HepG2 (cell line): ENCODE measurements at regions not wholly inside any gene's neighbourhood (a gene's known extent, or its start where the extent isn't known, plus 50 kb on each side); places are given as distances from the start of the nearest gene placed in this dataset.

Source experiments
- ATAC-seq: fragments of 200-7000 bp; cut with Tn5 transposase; 3 replicates; pipeline ENCODE4 v1.9.1; 2020; ENCODE audit warnings: mild to moderate bottlenecking, moderate library complexity
- BruUV-seq: library from RNA; stranded (reverse); fragments of 400-500 nt; replicated peaks from 2 replicates; lab custom pipeline; 2021; lab: Mats Ljungman, UMichigan
- CTCF ChIA-PET: fragments of 300-600 bp; formaldehyde crosslinking; extraction: SDS; loops from one replicate; lab custom pipeline; 2021; ENCODE audit warnings: low total read pairs, inconsistent platforms, low intra/inter-chr PET ratio; lab: Yijun Ruan, JAX
- POLR2A ChIA-PET: fragments of 350-600 bp; sonication (Branson Sonifier 250); formaldehyde crosslinking; loops from one replicate; lab custom pipeline; 2020; ENCODE audit warnings: antibody characterized with exemption, inconsistent platforms; lab: Yijun Ruan, JAX
- DNase-seq: peaks from one replicate; pipeline ENCODE4 v3.0.0-alpha.2; 2015; ENCODE audit warnings: low spot score
- FAIRE-seq: peaks from 3 replicates; lab custom pipeline; 2011; peaks lifted over from hg19 to GRCh38; lab: Jason Lieb, UNC
- H2AFZ ChIP-seq: one replicate; pipeline ENCODE4 v1.6.1; 2011; ENCODE audit warnings: low read length, inconsistent platforms
- H3K27ac ChIP-seq: fragments of 300-600 bp; 3 replicates; pipeline ENCODE4 v1.8.0; 2011; ENCODE audit warnings: mixed run types, mild to moderate bottlenecking, mixed read lengths, low read length, inconsistent platforms; ENCODE audit not compliant: insufficient read depth; ENCODE audit errors: extremely low read length
- H3K27me3 ChIP-seq, 2 experiments: fragments of 200-600 bp in 1 of 2; 2 replicates in 1 of 2; 3 replicates in 1 of 2; pipeline versions ENCODE4 v1.6.0 to v1.8.0; 2011; ENCODE audit warnings: low read length in 2 of 2, mild to moderate bottlenecking in 2 of 2, moderate library complexity in 2 of 2, inconsistent platforms in 1 of 2; ENCODE audit not compliant: insufficient read depth in 2 of 2, control insufficient read depth in 1 of 2
- H3K36me3 ChIP-seq, 2 experiments: fragments of 200-600 bp in 1 of 2; replicated peaks in 1 of 2; 2 replicates in 1 of 2; 3 replicates in 1 of 2; pipeline versions ENCODE4 v1.5.1 to v1.8.0; 2011; ENCODE audit warnings: low read length in 2 of 2, inconsistent platforms in 1 of 2; ENCODE audit not compliant: insufficient read depth in 2 of 2, control insufficient read depth in 1 of 2
- H3K4me1 ChIP-seq: 2 replicates; pipeline ENCODE4 v1.5.1; 2012; ENCODE audit warnings: low read length, inconsistent platforms; ENCODE audit not compliant: insufficient read depth
- H3K4me2 ChIP-seq: 2 replicates; pipeline ENCODE4 v1.6.0; 2011; ENCODE audit warnings: low read depth, low read length, inconsistent platforms
- H3K4me3 ChIP-seq, 3 experiments: fragments of 200-600 bp in 1 of 3; sonication (generic), shearing (Covaris generic) in 1 of 3; replicated peaks in 1 of 3; 2 replicates each; pipeline ENCODE4 v1.5.1; 2011 to 2016; ENCODE audit warnings: low read length in 3 of 3, inconsistent platforms in 2 of 3, low read depth in 2 of 3, mild to moderate bottlenecking in 2 of 3, control low read depth in 1 of 3, mixed read lengths in 1 of 3; ENCODE audit not compliant: insufficient read depth in 1 of 3
- H3K79me2 ChIP-seq: one replicate; pipeline ENCODE4 v1.6.1; 2011; ENCODE audit warnings: low read length, inconsistent platforms; ENCODE audit not compliant: insufficient read depth
- H3K9ac ChIP-seq: 2 replicates; pipeline ENCODE4 v1.6.0; 2011; ENCODE audit warnings: mild to moderate bottlenecking, low read depth, low read length, inconsistent platforms; ENCODE audit not compliant: insufficient read depth
- H3K9me3 ChIP-seq: 2 replicates; pipeline ENCODE4 v1.5.1; 2012; ENCODE audit warnings: mild to moderate bottlenecking, low read length
- H4K20me1 ChIP-seq: 2 replicates; pipeline ENCODE4 v1.6.0; 2011; ENCODE audit warnings: inconsistent platforms, mild to moderate bottlenecking, low read length, moderate library complexity; ENCODE audit not compliant: insufficient read depth
- FIP1L1 ChIP-seq: fragments of 200-400 bp; formaldehyde crosslinking; IDR thresholded peaks from 2 replicates; pipeline ENCODE4 v1.6.1; 2018; ENCODE audit warnings: low read depth, mild to moderate bottlenecking, low read length, moderate library complexity, borderline replicate concordance; ENCODE audit not compliant: insufficient read depth
- HOXA7 ChIP-seq: sonication (generic); formaldehyde crosslinking; IDR thresholded peaks from 2 replicates; pipeline ENCODE4 v1.8.1; 2022; ENCODE audit warnings: mild to moderate bottlenecking, missing genetic modification reagents, moderate library complexity
- KDM5A ChIP-seq: fragments of 200-600 bp; sonication (generic); IDR thresholded peaks from 2 replicates; pipeline ENCODE4 v1.7.0; 2018; ENCODE audit warnings: antibody characterized with exemption, mild to moderate bottlenecking, low read length, borderline replicate concordance
- KMT2B ChIP-seq: IDR thresholded peaks from 2 replicates; pipeline ENCODE4 v1.6.1; 2016; ENCODE audit warnings: missing genetic modification reagents, missing compliant biosample characterization
- MATR3 ChIP-seq: sonication (generic); formaldehyde crosslinking; IDR thresholded peaks from 2 replicates; pipeline ENCODE4 v1.4.0; 2020; ENCODE audit warnings: missing genetic modification reagents
- MIER2 ChIP-seq: IDR thresholded peaks from 2 replicates; pipeline ENCODE4 v1.6.1; 2016; ENCODE audit warnings: missing biosample characterization, missing genetic modification reagents
- PHF20 ChIP-seq: sonication (generic); formaldehyde crosslinking; IDR thresholded peaks from 2 replicates; pipeline ENCODE4 v1.5.0; 2020; ENCODE audit warnings: mild to moderate bottlenecking, missing genetic modification reagents
- SPEN ChIP-seq: sonication (generic); formaldehyde crosslinking; IDR thresholded peaks from 2 replicates; pipeline ENCODE4 v1.5.1; 2020; ENCODE audit warnings: low read depth, mild to moderate bottlenecking, missing genetic modification reagents
- ZBTB1 ChIP-seq: sonication (generic); formaldehyde crosslinking; IDR thresholded peaks from 2 replicates; pipeline ENCODE4 v1.4.0; 2020; ENCODE audit warnings: missing genetic modification reagents, borderline replicate concordance
- ZNF496 ChIP-seq: sonication (generic); formaldehyde crosslinking; IDR thresholded peaks from 2 replicates; pipeline ENCODE4 v1.8.1; 2023; ENCODE audit warnings: mild to moderate bottlenecking, moderate library complexity, missing genetic modification reagents; ENCODE audit not compliant: insufficient replicate concordance
- ZNF644 ChIP-seq: IDR thresholded peaks from 2 replicates; pipeline ENCODE4 v1.6.1; 2016; ENCODE audit warnings: low read depth
- ZNF878 ChIP-seq: sonication (generic); formaldehyde crosslinking; IDR thresholded peaks from 2 replicates; pipeline ENCODE4 v1.8.1; 2023; ENCODE audit warnings: mild to moderate bottlenecking, missing genetic modification reagents, moderate library complexity
- WGBS: methylation state at CpG from one replicate; pipeline ENCODE4 v1.1.6; 2017; ENCODE audit warnings: low lambda C conversion rate; 5-methylcytosine and 5-hydroxymethylcytosine counted together
- in situ Hi-C: cut with HindIII; loops from 2 replicates; pipeline ENCODE4 v1.10.0; 2017; ENCODE audit warnings: low pct_unique_long_range_greater_than_20kb; ENCODE audit not compliant: extremely low pct_ligation_motif_present
- intact Hi-C: fragments of 100-400 bp; cut with micrococcal nuclease; formaldehyde crosslinking; loops from one replicate; pipeline ENCODE4 v1.10.0; 2022; ENCODE audit not compliant: unreplicated experiment
- TF ChIP-seq, protein P1 (sequence below): sonication (generic); formaldehyde crosslinking; IDR thresholded peaks from 2 replicates; pipeline ENCODE4 v1.8.0; 2022; ENCODE audit warnings: mild to moderate bottlenecking, missing genetic modification reagents, moderate library complexity
- TF ChIP-seq, protein P2 (sequence below): sonication (generic); formaldehyde crosslinking; IDR thresholded peaks from 2 replicates; pipeline ENCODE4 v1.4.0; 2020; ENCODE audit warnings: missing genetic modification reagents, mild to moderate bottlenecking, borderline replicate concordance

DNA sequence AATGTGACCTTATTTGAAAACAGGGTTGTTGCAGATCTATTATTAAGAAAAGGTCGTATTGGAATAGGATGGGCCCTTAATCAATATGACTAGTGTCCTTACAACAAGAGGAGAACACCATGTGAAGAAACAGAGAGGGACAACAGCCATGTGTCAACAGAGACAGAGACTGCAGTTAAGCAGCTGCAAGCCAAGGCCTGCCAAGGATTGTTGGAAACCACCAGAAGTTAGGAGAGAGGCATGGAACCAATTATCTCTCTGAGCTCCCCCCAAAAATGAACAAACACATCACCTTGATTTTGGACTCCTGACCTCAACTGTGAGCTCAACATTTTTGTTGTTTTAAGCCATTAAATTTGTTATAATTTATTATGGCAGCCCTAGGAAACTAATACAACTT lies 214.6 kb upstream of the PRKD1 start:
- Histone ChIP-seq H3K27me3 (no peaks in the 10 kb centered on the region), H3K9me3 (peaks cover 90% of the 10 kb centered on the region), H4K20me1 (no peaks in the 10 kb centered on the region), H3K4me1 (no peaks in the 10 kb centered on the region), H2AFZ (no peak overlapping the region), H3K9ac (no peak overlapping the region), H3K4me3 (no peak overlapping the region), H3K4me2 (no peak overlapping the region), H3K79me2 (no peaks in the 10 kb centered on the region), H3K36me3 (no peaks in the 10 kb centered on the region), H3K27ac (no peak overlapping the region)
- in situ Hi-C loops (no loop called here), intact Hi-C loops (no loop called here)
- WGBS: 2% methylated on average over 1 of the region's 1 CpG
- ATAC-seq (no peak), FAIRE-seq (no peak), DNase-seq (no peak)
- no TSS peak for BruUV-seq
- POLR2A ChIA-PET: no interaction called here
- CTCF ChIA-PET: no interaction called here
- TF ChIP-seq ZBTB1 (CRISPR knock-in tag) (no peak), FIP1L1 (no peak), PHF20 (CRISPR knock-in tag) (no peak), KDM5A (no peak), ZNF496 (no peak), ZNF878 (CRISPR knock-in tag) (no peak), HOXA7 (CRISPR knock-in tag) (no peak), SPEN (CRISPR knock-in tag) (no peak), MIER2 (CRISPR knock-in tag) (no peak), KMT2B (CRISPR knock-in tag) (no peak)

DNA sequence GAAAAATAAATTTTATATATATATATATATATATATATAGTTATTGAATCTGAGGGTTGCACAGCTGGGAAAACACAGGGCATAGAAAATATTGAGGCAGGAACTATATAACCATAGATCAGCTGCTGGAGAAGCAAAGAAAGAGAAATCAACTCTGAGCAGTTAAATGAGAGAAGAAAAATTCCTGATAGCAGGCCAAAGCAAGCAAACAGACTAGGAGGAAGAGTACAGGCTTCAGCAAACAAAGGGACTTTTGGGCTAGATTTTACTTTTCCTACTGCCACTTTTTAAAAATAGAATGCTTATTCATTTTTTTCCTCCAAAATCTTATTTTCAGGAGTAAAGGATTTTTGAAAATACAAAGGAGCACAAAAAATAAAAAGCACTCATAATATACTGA lies 216.0 kb upstream of the PRKD1 start:
- H3K9me3 ChIP-seq: peaks cover 90% of the 10 kb centered on the region
- H3K9ac ChIP-seq: no peak overlapping the region
- no peaks in the 10 kb centered on the region for H3K36me3 ChIP-seq
- BruUV-seq: no TSS peak
- H3K79me2 ChIP-seq: no peaks in the 10 kb centered on the region
- ATAC-seq (no peak), DNase-seq (no peak)
- no peaks in the 10 kb centered on the region for H3K4me1 ChIP-seq
- in situ Hi-C loops: no loop called here
- TF ChIP-seq, protein P1, sequence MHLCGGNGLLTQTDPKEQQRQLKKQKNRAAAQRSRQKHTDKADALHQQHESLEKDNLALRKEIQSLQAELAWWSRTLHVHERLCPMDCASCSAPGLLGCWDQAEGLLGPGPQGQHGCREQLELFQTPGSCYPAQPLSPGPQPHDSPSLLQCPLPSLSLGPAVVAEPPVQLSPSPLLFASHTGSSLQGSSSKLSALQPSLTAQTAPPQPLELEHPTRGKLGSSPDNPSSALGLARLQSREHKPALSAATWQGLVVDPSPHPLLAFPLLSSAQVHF: no peak
- TF ChIP-seq MATR3 (no peak), ZNF644 (CRISPR knock-in tag) (no peak)
- TF ChIP-seq, protein P2, sequence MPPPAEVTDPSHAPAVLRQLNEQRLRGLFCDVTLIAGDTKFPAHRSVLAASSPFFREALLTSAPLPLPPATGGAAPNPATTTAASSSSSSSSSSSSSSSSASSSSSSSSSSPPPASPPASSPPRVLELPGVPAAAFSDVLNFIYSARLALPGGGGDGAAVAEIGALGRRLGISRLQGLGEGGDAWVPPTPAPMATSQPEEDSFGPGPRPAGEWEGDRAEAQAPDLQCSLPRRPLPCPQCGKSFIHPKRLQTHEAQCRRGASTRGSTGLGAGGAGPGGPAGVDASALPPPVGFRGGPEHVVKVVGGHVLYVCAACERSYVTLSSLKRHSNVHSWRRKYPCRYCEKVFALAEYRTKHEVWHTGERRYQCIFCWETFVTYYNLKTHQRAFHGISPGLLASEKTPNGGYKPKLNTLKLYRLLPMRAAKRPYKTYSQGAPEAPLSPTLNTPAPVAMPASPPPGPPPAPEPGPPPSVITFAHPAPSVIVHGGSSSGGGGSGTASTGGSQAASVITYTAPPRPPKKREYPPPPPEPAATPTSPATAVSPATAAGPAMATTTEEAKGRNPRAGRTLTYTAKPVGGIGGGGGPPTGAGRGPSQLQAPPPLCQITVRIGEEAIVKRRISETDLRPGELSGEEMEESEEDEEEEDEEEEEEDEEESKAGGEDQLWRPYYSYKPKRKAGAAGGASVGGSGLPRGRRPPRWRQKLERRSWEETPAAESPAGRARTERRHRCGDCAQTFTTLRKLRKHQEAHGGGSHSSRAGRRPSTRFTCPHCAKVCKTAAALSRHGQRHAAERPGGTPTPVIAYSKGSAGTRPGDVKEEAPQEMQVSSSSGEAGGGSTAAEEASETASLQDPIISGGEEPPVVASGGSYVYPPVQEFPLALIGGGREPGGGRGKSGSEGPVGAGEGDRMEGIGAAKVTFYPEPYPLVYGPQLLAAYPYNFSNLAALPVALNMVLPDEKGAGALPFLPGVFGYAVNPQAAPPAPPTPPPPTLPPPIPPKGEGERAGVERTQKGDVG (CRISPR knock-in tag): no peak
- TF ChIP-seq, all 625 proteins: peak for 0
- POLR2A ChIA-PET: no interaction called here
- Histone ChIP-seq H3K4me3 (no peak overlapping the region), H4K20me1 (no peaks in the 10 kb centered on the region), H3K27me3 (no peaks in the 10 kb centered on the region), H3K27ac (no peak overlapping the region), H2AFZ (no peak overlapping the region), H3K4me2 (no peak overlapping the region)
- FAIRE-seq: no peak
- intact Hi-C loops: no loop called here
- CTCF ChIA-PET: no interaction called here
